ENCODE measurements at regions not wholly inside any gene's neighbourhood (a gene's known extent, or its start where the extent isn't known, plus 50 kb on each side); places are given as distances from the start of the nearest gene placed in this dataset.

DNA sequence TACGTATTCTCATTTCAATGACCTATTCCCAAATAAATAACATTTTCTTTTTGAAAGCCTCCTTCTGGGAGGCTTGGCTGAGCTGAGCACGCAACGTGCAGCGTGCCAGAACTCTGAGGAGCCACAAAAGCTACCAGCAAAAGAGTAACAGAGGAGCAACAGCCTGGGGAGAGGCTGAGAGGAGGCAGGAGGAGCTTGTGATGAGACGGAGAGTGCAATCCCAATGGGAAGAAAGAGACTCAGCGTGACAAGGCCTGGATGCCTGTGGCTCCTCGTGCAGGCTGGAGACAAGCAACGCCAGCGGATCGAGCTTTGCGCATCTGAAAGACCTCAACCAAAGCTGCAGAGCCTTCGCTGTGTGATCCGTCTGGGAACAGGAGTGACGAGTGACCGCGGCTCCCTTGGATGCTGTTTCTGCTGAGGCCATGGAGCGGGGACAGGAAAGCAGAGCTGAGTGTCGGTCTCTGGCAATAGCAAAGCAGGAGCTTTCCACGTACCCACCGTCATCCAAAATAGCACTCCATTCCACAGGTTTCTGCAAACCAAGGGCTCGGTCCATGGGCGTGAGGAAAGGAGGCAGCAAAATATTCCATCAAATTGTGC lies 171.7 kb upstream of the PFKP start:
- TF ChIP-seq, protein P1, sequence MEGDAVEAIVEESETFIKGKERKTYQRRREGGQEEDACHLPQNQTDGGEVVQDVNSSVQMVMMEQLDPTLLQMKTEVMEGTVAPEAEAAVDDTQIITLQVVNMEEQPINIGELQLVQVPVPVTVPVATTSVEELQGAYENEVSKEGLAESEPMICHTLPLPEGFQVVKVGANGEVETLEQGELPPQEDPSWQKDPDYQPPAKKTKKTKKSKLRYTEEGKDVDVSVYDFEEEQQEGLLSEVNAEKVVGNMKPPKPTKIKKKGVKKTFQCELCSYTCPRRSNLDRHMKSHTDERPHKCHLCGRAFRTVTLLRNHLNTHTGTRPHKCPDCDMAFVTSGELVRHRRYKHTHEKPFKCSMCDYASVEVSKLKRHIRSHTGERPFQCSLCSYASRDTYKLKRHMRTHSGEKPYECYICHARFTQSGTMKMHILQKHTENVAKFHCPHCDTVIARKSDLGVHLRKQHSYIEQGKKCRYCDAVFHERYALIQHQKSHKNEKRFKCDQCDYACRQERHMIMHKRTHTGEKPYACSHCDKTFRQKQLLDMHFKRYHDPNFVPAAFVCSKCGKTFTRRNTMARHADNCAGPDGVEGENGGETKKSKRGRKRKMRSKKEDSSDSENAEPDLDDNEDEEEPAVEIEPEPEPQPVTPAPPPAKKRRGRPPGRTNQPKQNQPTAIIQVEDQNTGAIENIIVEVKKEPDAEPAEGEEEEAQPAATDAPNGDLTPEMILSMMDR (IDR thresholded peaks at IDR 0.05): no peak
- TF ChIP-seq POLR2A (IDR thresholded peaks at IDR 0.05): no peak
